MM.1S (cell line): ENCODE measurements at regions not wholly inside any gene's neighbourhood (a gene's known extent, or its start where the extent isn't known, plus 50 kb on each side); places are given as distances from the start of the nearest gene placed in this dataset.

Source experiments
- DNase-seq: peaks from one replicate; pipeline ENCODE4 v3.0.0-alpha.2; 2015
- H2AFZ ChIP-seq: fragments of 300-600 bp; sonication (generic); 2 replicates; pipeline ENCODE4 v1.6.0; 2016; ENCODE audit warnings: antibody characterized with exemption, low read length
- H3F3A ChIP-seq: fragments of 300-600 bp; sonication (generic); 2 replicates; pipeline ENCODE4 v1.6.1; 2016; ENCODE audit warnings: mild to moderate bottlenecking, antibody characterized with exemption, low read length, moderate library complexity, mixed read lengths; ENCODE audit not compliant: insufficient read depth
- H3K27ac ChIP-seq: fragments of 300-600 bp; sonication (generic); 2 replicates; pipeline ENCODE4 v1.5.1; 2016; ENCODE audit warnings: mild to moderate bottlenecking, low read length
- H3K27me3 ChIP-seq: fragments of 300-600 bp; sonication (generic); replicated peaks from 2 replicates; pipeline ENCODE4 v1.6.0; 2016; ENCODE audit warnings: low read length; ENCODE audit not compliant: insufficient read depth
- H3K36me3 ChIP-seq: fragments of 300-600 bp; sonication (generic); replicated peaks from 2 replicates; pipeline ENCODE4 v1.6.1; 2016; ENCODE audit warnings: mild to moderate bottlenecking, low read length, mixed read lengths; ENCODE audit not compliant: insufficient read depth
- H3K4me1 ChIP-seq: fragments of 300-600 bp; sonication (generic); 2 replicates; pipeline ENCODE4 v1.6.1; 2016; ENCODE audit warnings: low read length, mixed read lengths
- H3K4me2 ChIP-seq: fragments of 300-600 bp; sonication (generic); 2 replicates; pipeline ENCODE4 v1.6.0; 2016; ENCODE audit warnings: low read depth, low read length
- H3K4me3 ChIP-seq: fragments of 300-600 bp; sonication (generic); 2 replicates; pipeline ENCODE4 v1.5.1; 2016; ENCODE audit warnings: low read length, mixed read lengths
- H3K79me2 ChIP-seq: fragments of 300-600 bp; sonication (generic); 2 replicates; pipeline ENCODE4 v1.6.1; 2016; ENCODE audit warnings: mixed run types, low read length, mixed read lengths
- H3K9ac ChIP-seq: fragments of 300-600 bp; sonication (generic); 2 replicates; pipeline ENCODE4 v1.6.1; 2016; ENCODE audit warnings: low read length, mixed read lengths
- H3K9me2 ChIP-seq: fragments of 300-600 bp; sonication (generic); replicated peaks from 2 replicates; pipeline ENCODE4 v1.6.1; 2016; ENCODE audit warnings: mild to moderate bottlenecking, low read length, mixed read lengths; ENCODE audit not compliant: insufficient read depth
- H3K9me3 ChIP-seq: fragments of 300-600 bp; sonication (generic); replicated peaks from 2 replicates; pipeline ENCODE4 v1.6.1; 2016; ENCODE audit warnings: mild to moderate bottlenecking, low read length, mixed read lengths; ENCODE audit not compliant: insufficient read depth
- H4K20me1 ChIP-seq: fragments of 300-600 bp; sonication (generic); 2 replicates; pipeline ENCODE4 v1.6.1; 2016; ENCODE audit warnings: mild to moderate bottlenecking, low read length, moderate library complexity, mixed read lengths; ENCODE audit not compliant: insufficient read depth
- CTCF ChIP-seq: fragments of 300-600 bp; sonication (generic); IDR thresholded peaks from 2 replicates; pipeline ENCODE4 v1.5.1; 2016; ENCODE audit warnings: antibody characterized with exemption, low read length, mixed read lengths
- EZH2 ChIP-seq: fragments of 300-600 bp; sonication (generic); optimal IDR thresholded peaks from 2 replicates; pipeline ENCODE3; 2017; ENCODE audit warnings: low read depth, mild to moderate bottlenecking, antibody characterized with exemption, low read length, mixed read lengths
- EZH2phosphoT487 ChIP-seq: fragments of 300-600 bp; sonication (generic); IDR thresholded peaks from 2 replicates; pipeline ENCODE4 v1.6.1; 2018; ENCODE audit warnings: antibody characterized with exemption, low read length

- no peak overlapping the region for H3K4me2 ChIP-seq
- no peak overlapping the region for H2AFZ ChIP-seq
- H3K4me3 ChIP-seq: no peak overlapping the region
- no peak overlapping the region for H3K9ac ChIP-seq
- no peaks in the 10 kb centered on the region for H3F3A ChIP-seq
- H3K27ac ChIP-seq: no peak overlapping the region
- TF ChIP-seq EZH2 (no peak), EZH2phosphoT487 (no peak), CTCF (no peak)
- no peaks in the 10 kb centered on the region for H3K79me2 ChIP-seq
- H3K36me3 ChIP-seq: no peaks in the 10 kb centered on the region
- no peaks in the 10 kb centered on the region for H3K4me1 ChIP-seq
- no peaks in the 10 kb centered on the region for H3K9me3 ChIP-seq
- no peaks in the 10 kb centered on the region for H4K20me1 ChIP-seq
- no peak for DNase-seq
- no peaks in the 10 kb centered on the region for H3K9me2 ChIP-seq
- no peaks in the 10 kb centered on the region for H3K27me3 ChIP-seq
Observed at GRCh38 chrX:35276115-35276514, 333.5 kb downstream of the FAM47B start.

DNA sequence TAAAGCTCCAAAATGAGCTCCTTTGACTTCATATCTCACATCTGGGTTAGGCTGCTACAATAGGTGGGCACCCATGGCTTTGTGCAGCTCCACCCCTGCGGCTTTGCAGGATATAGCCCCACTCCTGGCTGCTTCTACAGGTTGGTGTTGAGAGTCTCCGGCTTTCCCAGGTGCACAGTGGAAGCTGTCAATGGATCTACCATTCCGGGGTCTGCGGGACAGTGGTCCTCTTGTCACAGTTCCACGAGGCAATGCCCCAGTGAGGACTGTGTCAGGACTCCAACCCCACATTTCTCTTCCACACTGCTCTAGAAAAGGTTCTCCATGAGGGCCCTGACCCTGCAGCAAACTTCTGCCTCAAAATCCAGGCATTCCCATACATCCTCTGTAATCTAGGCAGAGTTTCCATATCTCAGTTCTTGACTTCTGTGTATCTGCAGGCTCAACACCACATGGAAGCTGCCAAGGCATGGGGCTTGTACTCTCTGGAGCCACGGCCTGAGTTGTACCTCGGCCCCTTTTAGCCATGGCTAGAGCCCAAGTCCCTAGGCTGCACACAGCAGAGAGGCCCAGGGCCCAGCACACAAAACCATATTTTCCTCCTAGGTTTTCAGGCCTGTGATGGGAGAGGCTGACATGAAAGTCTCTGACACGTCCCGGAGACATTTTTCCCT is 342.8 kb downstream of the FAM47B start:
- no peaks in the 10 kb centered on the region for H3K9me3 ChIP-seq
- no peak overlapping the region for H3K27ac ChIP-seq
- H2AFZ ChIP-seq: no peak overlapping the region
- no peak for DNase-seq
- H3K9me2 ChIP-seq: no peaks in the 10 kb centered on the region
- H3K4me3 ChIP-seq: no peak overlapping the region
- no peaks in the 10 kb centered on the region for H3K27me3 ChIP-seq
- TF ChIP-seq EZH2phosphoT487: no peak
- TF ChIP-seq EZH2: no peak
- no peak for TF ChIP-seq CTCF
- H3K9ac ChIP-seq: no peak overlapping the region
- no peaks in the 10 kb centered on the region for H3K36me3 ChIP-seq
- H3F3A ChIP-seq: no peaks in the 10 kb centered on the region
- no peaks in the 10 kb centered on the region for H3K4me1 ChIP-seq
- no peak overlapping the region for H3K4me2 ChIP-seq
- no peaks in the 10 kb centered on the region for H4K20me1 ChIP-seq
- H3K79me2 ChIP-seq: no peaks in the 10 kb centered on the region

- no peak overlapping the region for H3K4me3 ChIP-seq
- DNase-seq: no peak
- H3K9ac ChIP-seq: no peak overlapping the region
- H3K27ac ChIP-seq: no peak overlapping the region
- H2AFZ ChIP-seq: no peak overlapping the region
- H3F3A ChIP-seq: no peaks in the 10 kb centered on the region
- H4K20me1 ChIP-seq: no peaks in the 10 kb centered on the region
- no peaks in the 10 kb centered on the region for H3K79me2 ChIP-seq
- H3K9me3 ChIP-seq: no peaks in the 10 kb centered on the region
- H3K4me1 ChIP-seq: no peaks in the 10 kb centered on the region
- H3K9me2 ChIP-seq: no peaks in the 10 kb centered on the region
- H3K4me2 ChIP-seq: no peak overlapping the region
- TF ChIP-seq EZH2phosphoT487 (no peak), CTCF (no peak), EZH2 (no peak)
- H3K36me3 ChIP-seq: no peaks in the 10 kb centered on the region
- H3K27me3 ChIP-seq: no peaks in the 10 kb centered on the region
Observed at GRCh38 chrX:35288657-35289056, 346.1 kb downstream of the FAM47B start.
